Adrenal gland (tissue), 9 donors: ENCODE measurements at regions not wholly inside any gene's neighbourhood (a gene's known extent, or its start where the extent isn't known, plus 50 kb on each side); places are given as distances from the start of the nearest gene placed in this dataset.

Experiments
- DNase-seq, 7 donors: peaks; one replicate each; pipeline ENCODE4 v3.0.0-alpha.2; 2019 to 2020
- H3K27ac ChIP-seq, 5 donors: fragments of 200-600 bp; sonication (generic) in 4 of 5; 1 replicate in 3 of 5; 2 replicates in 2 of 5; pipeline versions ENCODE4 v1.5.1 to v1.8.0; 2016 to 2020; ENCODE audit warnings: mild to moderate bottlenecking in 1 of 5
- H3K27me3 ChIP-seq: fragments of 200-600 bp; 2 replicates; pipeline ENCODE4 v1.8.0; 2021
- H3K36me3 ChIP-seq, 2 donors: fragments of 200-600 bp; replicated peaks in 1 of 2; 1 replicate in 1 of 2; 2 replicates in 1 of 2; pipeline versions ENCODE4 v1.5.1 to v1.8.0; 2018 to 2022
- H3K4me1 ChIP-seq, 2 donors: fragments of 200-600 bp; replicated peaks in 1 of 2; 1 replicate in 1 of 2; 2 replicates in 1 of 2; pipeline versions ENCODE4 v1.5.1 to v1.8.0; 2018 to 2021
- H3K4me3 ChIP-seq, 4 donors: fragments of 200-600 bp; sonication (generic) in 3 of 4; one replicate each; pipeline ENCODE4 v1.5.1; 2016 to 2018
- H3K9me3 ChIP-seq, 3 donors: fragments of 200-600 bp; sonication (generic) in 1 of 3; replicated peaks in 1 of 3; 1 replicate in 2 of 3; 2 replicates in 1 of 3; pipeline versions ENCODE4 v1.5.1 to v1.8.0; 2016 to 2021
- POLR2A ChIP-seq, 2 donors: fragments of 450-650 bp; IDR thresholded peaks; one replicate each; pipeline ENCODE4 v1.6.1; 2017; ENCODE audit warnings: antibody characterized with exemption in 2 of 2, mild to moderate bottlenecking in 2 of 2, moderate library complexity in 1 of 2
- WGBS, 4 donors: extraction: QIAGEN DNeasy Blood & Tissue Kit in 2 of 4; methylation state at CpG; one replicate each; pipeline versions ENCODE4 v1.1.5 to v1.1.7; 2013 to 2017; 5-methylcytosine and 5-hydroxymethylcytosine counted together
- intact Hi-C, 2 donors: fragments of 100-400 bp; cut with DNase I; formaldehyde crosslinking; loops; one replicate each; pipeline versions ENCODE4 v1.14.1 to v1.15.0; 2022 to 2023
- TF ChIP-seq, protein P1 (sequence below), 6 experiments: fragments of 450-650 bp in 4 of 6; fragments of 200-600 bp in 2 of 6; sonication (generic) in 1 of 6; IDR thresholded peaks; 1 replicate in 5 of 6; 2 replicates in 1 of 6; pipeline versions ENCODE4 v1.5.1 to v1.8.0; 2016 to 2021; ENCODE audit warnings: antibody characterized with exemption in 6 of 6, mild to moderate bottlenecking in 2 of 6, moderate library complexity in 1 of 6
- donor health status: healthy with polysubstance abuse.
- donor health status: Bipolar disorder and iron deficiency.
- donor health status: DM: yes; HTN: yes; CAD: no.
- donor health status: DM: no; HTN: no; CAD: no.
- donor health status: DM: no; HTN: no; CAD: no.

DNA sequence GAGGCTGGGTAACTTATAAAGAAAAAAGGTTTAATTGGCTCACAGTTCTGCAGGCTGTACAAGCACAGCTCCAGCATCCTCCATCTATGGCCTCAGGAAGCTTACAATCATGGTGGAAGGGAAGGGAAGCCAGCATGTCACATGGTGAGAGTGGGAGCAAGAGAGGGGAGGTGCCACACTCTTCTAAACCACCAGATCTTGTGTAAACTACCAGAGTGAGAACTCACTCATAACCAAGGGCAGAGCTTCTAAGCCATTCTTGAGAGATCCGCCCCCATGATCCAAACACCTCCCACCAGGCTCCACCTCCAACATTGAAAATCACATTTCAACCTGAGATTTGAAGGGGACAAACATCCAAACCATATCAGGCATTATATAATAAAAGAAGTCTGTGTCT lies 121.6 kb upstream of the CDC42EP3 start:
- Histone ChIP-seq H3K27ac (no peak overlapping the region), H3K36me3 (no peaks in the 10 kb centered on the region), H3K27me3 (no peaks in the 10 kb centered on the region), H3K9me3 (peaks cover 0 to 8% (median 0%) of the 10 kb centered on the region in 3 donors), H3K4me3 (no peak overlapping the region), H3K4me1 (no peaks in the 10 kb centered on the region)
- WGBS, 4 donors: 96 to 100% (median 99%) methylated on average over 1 of the region's 1 CpG
- TF ChIP-seq, protein P1, sequence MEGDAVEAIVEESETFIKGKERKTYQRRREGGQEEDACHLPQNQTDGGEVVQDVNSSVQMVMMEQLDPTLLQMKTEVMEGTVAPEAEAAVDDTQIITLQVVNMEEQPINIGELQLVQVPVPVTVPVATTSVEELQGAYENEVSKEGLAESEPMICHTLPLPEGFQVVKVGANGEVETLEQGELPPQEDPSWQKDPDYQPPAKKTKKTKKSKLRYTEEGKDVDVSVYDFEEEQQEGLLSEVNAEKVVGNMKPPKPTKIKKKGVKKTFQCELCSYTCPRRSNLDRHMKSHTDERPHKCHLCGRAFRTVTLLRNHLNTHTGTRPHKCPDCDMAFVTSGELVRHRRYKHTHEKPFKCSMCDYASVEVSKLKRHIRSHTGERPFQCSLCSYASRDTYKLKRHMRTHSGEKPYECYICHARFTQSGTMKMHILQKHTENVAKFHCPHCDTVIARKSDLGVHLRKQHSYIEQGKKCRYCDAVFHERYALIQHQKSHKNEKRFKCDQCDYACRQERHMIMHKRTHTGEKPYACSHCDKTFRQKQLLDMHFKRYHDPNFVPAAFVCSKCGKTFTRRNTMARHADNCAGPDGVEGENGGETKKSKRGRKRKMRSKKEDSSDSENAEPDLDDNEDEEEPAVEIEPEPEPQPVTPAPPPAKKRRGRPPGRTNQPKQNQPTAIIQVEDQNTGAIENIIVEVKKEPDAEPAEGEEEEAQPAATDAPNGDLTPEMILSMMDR (IDR thresholded peaks at IDR 0.05): no peak
- no peak for TF ChIP-seq POLR2A (IDR thresholded peaks at IDR 0.05)
- no peak for DNase-seq
- intact Hi-C loops: no loop called here

DNA sequence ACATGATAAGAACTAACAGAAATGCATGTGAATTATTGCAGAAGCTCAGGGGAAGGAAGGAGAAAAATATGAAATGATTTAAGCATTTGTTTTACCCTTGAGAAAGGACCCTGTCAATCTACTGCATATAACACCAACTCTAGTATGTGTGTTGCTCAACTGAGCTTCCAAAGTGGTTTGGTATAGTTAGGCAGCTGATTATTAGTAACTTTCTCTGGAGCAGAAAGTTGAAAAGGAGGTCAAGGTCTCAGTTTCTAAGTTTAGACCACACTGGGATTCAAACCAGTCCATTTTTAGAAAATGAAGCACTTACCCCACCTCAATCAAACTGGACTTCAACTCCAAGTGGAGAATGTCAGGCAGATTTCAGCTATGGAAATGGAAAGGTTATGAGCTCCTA lies 123.3 kb upstream of the CDC42EP3 start:
- Histone ChIP-seq H3K4me1 (no peaks in the 10 kb centered on the region), H3K36me3 (no peaks in the 10 kb centered on the region), H3K27me3 (no peaks in the 10 kb centered on the region), H3K27ac (no peak overlapping the region), H3K4me3 (no peak overlapping the region), H3K9me3 (no peaks in the 10 kb centered on the region)
- intact Hi-C loops: no loop called here
- TF ChIP-seq, protein P1 (IDR thresholded peaks at IDR 0.05): no peak
- no peak for TF ChIP-seq POLR2A (IDR thresholded peaks at IDR 0.05)
- DNase-seq: no peak

DNA sequence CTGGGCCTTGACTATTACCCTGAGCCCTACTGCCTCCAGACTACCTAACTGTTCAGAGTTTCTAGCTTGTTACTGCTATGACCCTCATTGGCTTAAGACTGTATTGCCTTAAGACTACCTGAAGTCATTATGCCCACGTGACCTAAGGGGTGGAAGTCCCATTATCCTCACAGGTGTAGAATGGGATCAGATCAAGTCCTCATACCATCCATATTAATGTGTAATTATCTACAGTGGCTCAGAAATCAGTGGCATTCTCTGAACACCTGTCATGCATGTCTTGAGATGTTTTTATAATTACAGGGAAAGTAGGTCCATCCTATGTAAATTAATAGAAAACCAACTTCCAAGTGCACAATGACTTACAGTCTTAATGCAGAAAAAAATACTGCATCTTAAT lies 124.0 kb upstream of the CDC42EP3 start:
- H3K36me3 ChIP-seq: no peaks in the 10 kb centered on the region
- TF ChIP-seq, protein P1 (IDR thresholded peaks at IDR 0.05): no peak
- TF ChIP-seq POLR2A (IDR thresholded peaks at IDR 0.05): no peak
- H3K4me1 ChIP-seq: no peaks in the 10 kb centered on the region
- no peak overlapping the region for H3K27ac ChIP-seq
- whole genome bisulfite sequencing, 4 donors: 89 to 100% (median 95%) methylated on average over 1 of the region's 1 CpG
- intact Hi-C loops: no loop called here
- DNase-seq: no peak
- H3K9me3 ChIP-seq: no peaks in the 10 kb centered on the region
- no peak overlapping the region for H3K4me3 ChIP-seq
- no peaks in the 10 kb centered on the region for H3K27me3 ChIP-seq

DNA sequence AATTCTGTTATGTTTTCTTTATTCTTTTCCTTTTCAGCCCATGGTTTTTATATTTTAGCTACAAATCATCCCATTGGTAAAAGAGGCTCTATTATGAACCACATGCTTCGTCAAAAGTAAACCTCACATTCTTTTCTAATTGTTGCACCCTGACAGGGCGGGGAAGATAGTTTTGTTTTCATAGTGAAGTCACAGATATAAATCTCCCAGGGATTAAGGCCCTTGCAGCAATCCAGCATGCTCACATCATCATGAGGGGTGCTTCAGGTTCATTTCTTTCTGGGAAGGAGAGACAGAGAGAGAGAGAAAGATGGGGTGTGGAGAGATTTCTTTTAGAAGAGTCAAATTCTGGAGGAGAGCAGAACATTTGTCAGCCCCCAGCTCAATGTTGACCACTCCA lies 124.5 kb upstream of the CDC42EP3 start:
- no peak for DNase-seq
- no peak for TF ChIP-seq POLR2A (IDR thresholded peaks at IDR 0.05)
- TF ChIP-seq, protein P1 (IDR thresholded peaks at IDR 0.05): no peak
- Histone ChIP-seq H3K9me3 (no peaks in the 10 kb centered on the region), H3K4me3 (no peak overlapping the region), H3K27ac (no peak overlapping the region), H3K4me1 (no peaks in the 10 kb centered on the region), H3K27me3 (no peaks in the 10 kb centered on the region), H3K36me3 (no peaks in the 10 kb centered on the region)
- intact Hi-C loops: no loop called here
- WGBS, 4 donors: 84 to 97% (median 86%) methylated on average over 2 of the region's 2 CpGs
